ENCODE measurements at regions not wholly inside any gene's neighbourhood (a gene's known extent, or its start where the extent isn't known, plus 50 kb on each side); places are given as distances from the start of the nearest gene placed in this dataset.

DNA sequence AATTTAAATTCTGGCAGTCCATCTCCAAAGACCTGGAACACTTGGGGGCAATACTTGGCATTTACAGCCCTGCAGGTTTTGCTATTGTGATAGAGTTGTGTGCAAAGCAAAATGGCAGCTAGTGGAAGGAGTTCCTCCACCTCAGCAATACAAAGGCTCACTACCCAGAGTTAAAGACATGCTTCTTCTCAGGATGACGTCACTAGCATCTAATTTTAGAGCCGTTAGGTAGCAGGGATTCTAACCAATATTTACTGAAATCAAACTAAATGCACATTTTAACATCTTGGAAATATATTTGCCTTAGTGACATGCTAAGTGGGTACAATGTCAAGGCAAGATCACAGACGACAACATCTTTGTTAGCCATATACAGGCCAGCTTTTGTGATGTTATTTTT, 261.6 kb downstream of the MAN2A1 start:
- H3K79me1 ChIP-seq (ENCODE audit: low read depth in 1 of 2, low read length in 2 of 2) = no peaks in the 10 kb centered on the region
- no peak overlapping the region for H3K4me3 ChIP-seq (ENCODE audit: insufficient read depth, low read depth, low read length)
- no peaks in the 10 kb centered on the region for H3K4me1 ChIP-seq (ENCODE audit: control insufficient read depth, insufficient read depth, low read length)
- H3K18ac ChIP-seq (ENCODE audit: low read depth, low read length) = no peak overlapping the region
- no peak overlapping the region for H2BK5ac ChIP-seq (ENCODE audit: low read depth, low read length, poor library complexity, severe bottlenecking)
- H4K91ac ChIP-seq (ENCODE audit: insufficient read depth, low read depth, low read length) = no peak overlapping the region
- H3K27ac ChIP-seq (ENCODE audit: insufficient read depth, low read length) = no peak overlapping the region
- H2AK9ac ChIP-seq (replicated peaks; ENCODE audit: low read depth, low read length, poor library complexity) = no peak overlapping the region
- no peak for DNase-seq
- H3K23ac ChIP-seq (ENCODE audit: low read depth, low read length) = no peak overlapping the region
- no peaks in the 10 kb centered on the region for H3K36me3 ChIP-seq (ENCODE audit: control insufficient read depth, insufficient read depth, low read length)
- H3K9ac ChIP-seq (ENCODE audit: low read depth, low read length) = no peak overlapping the region
- H2BK20ac ChIP-seq (ENCODE audit: low read depth, low read length) = no peak overlapping the region
- H3K4ac ChIP-seq (ENCODE audit: low read depth, low read length) = no peak overlapping the region
- no peaks in the 10 kb centered on the region for H4K20me1 ChIP-seq (ENCODE audit: insufficient read depth, low read length)
- H3K56ac ChIP-seq (ENCODE audit: extremely low read depth, insufficient read depth, low read length) = no peak overlapping the region
- H2AK5ac ChIP-seq (ENCODE audit: low read depth, low read length) = no peak overlapping the region
- H3K27me3 ChIP-seq (ENCODE audit: control insufficient read depth, insufficient read depth, low read length) = no peaks in the 10 kb centered on the region; the same call in 1 of the 2 replicates
- H2BK120ac ChIP-seq (ENCODE audit: low read depth, low read length) = no peak overlapping the region
- no peaks in the 10 kb centered on the region for H3K9me3 ChIP-seq (ENCODE audit: control insufficient read depth, insufficient read depth, low read length)
- no TSS peak for BruUV-seq (replicated peaks)
- ChIA-PET POLR2A (ENCODE audit: unreplicated experiment) (no interaction called here), CTCF (no interaction called here)
- intact Hi-C loops (cut with micrococcal nuclease) = no loop called here
- no peaks in the 10 kb centered on the region for H3K9me1 ChIP-seq (ENCODE audit: insufficient read depth, low read length)
- TF ChIP-seq MXI1 (IDR thresholded peaks at IDR 0.05; ENCODE audit: borderline replicate concordance, low read depth, low read length) = no peak
- no peak for TF ChIP-seq SMC3 (IDR thresholded peaks at IDR 0.05; ENCODE audit: low read depth, low read length)
- no peak for TF ChIP-seq RCOR1 (IDR thresholded peaks at IDR 0.05; ENCODE audit: insufficient replicate concordance, low read length)
- TF ChIP-seq BHLHE40 (IDR thresholded peaks at IDR 0.05; ENCODE audit: low read depth, low read length) = no peak
- TF ChIP-seq CHD1 (IDR thresholded peaks at IDR 0.05; ENCODE audit: low read depth, low read length) = no peak
- no peak for TF ChIP-seq MAFK (IDR thresholded peaks at IDR 0.05; ENCODE audit: low read depth, low read length)
- TF ChIP-seq NFE2L2 (IDR thresholded peaks at IDR 0.05; ENCODE audit: low read depth, low read length) = no peak
- no peak for TF ChIP-seq FOS (IDR thresholded peaks at IDR 0.05; ENCODE audit: low read depth, low read length)
- TF ChIP-seq RAD21 (IDR thresholded peaks at IDR 0.05; ENCODE audit: low read length) = no peak
- TF ChIP-seq MAZ (IDR thresholded peaks at IDR 0.05; ENCODE audit: borderline replicate concordance, low read depth, low read length) = no peak
- TF ChIP-seq CTCF (conservative IDR thresholded peaks at IDR 0.05; ENCODE audit: low read depth, low read length) = no peak
- TF ChIP-seq RFX5 (IDR thresholded peaks at IDR 0.05; ENCODE audit: low read depth, low read length) = no peak
- TF ChIP-seq CEBPB (IDR thresholded peaks at IDR 0.05; ENCODE audit: low read depth, low read length) = no peak
- TF ChIP-seq USF2 (IDR thresholded peaks at IDR 0.05; ENCODE audit: low read depth, low read length) = no peak
- no peak for TF ChIP-seq POLR2A (IDR thresholded peaks at IDR 0.05; ENCODE audit: low read depth, low read length)
- H2BK15ac ChIP-seq (ENCODE audit: low read depth, low read length) = no peak overlapping the region
- no peak overlapping the region for H4K8ac ChIP-seq (ENCODE audit: low read depth in 2 of 2, low read length in 2 of 2)
- H4K5ac ChIP-seq (ENCODE audit: low read depth, low read length) = no peak overlapping the region
- WGBS, 2 experiments (ENCODE audit: extremely low coverage in 2 of 2, insufficient read length in 1 of 2) = no CpG with 5 or more reads among the region's 3 CpGs
- ATAC-seq (ENCODE audit: low read depth) = no peak
- H3K4me2 ChIP-seq (ENCODE audit: low read depth, low read length) = no peak overlapping the region
- in situ Hi-C loops (cut with MboI; ENCODE audit: low sequenced_read_pairs) = no loop called here
- dilution Hi-C loops (cut with HindIII; ENCODE audit: low sequenced_read_pairs, unreplicated experiment) = no loop called here
- H3K14ac ChIP-seq (replicated peaks; ENCODE audit: low read depth, low read length) = no peak overlapping the region
- no peak overlapping the region for H2AFZ ChIP-seq (replicated peaks; ENCODE audit: low read length, poor library complexity)

Measured in IMR-90 (cell line).